Fibroblast of lung (primary cell): ENCODE measurements at regions not wholly inside any gene's neighbourhood (a gene's known extent, or its start where the extent isn't known, plus 50 kb on each side); places are given as distances from the start of the nearest gene placed in this dataset.

ENCODE experiments used
- DNase-seq, 2 donors: peaks; one replicate each; pipeline versions ENCODE4 v3.0.0 to v3.0.0-alpha.2; 2010; ENCODE audit warnings: low read depth in 2 of 2
- H2AFZ ChIP-seq: 2 replicates; pipeline ENCODE4 v1.5.1; 2012; ENCODE audit warnings: low read length, control low read depth, inconsistent platforms
- H3K27ac ChIP-seq: 2 replicates; pipeline ENCODE4 v1.5.1; 2011; ENCODE audit warnings: low read length, control low read depth; ENCODE audit not compliant: insufficient read depth
- H3K27me3 ChIP-seq: 2 replicates; pipeline ENCODE4 v1.5.1; 2011; ENCODE audit warnings: mild to moderate bottlenecking, low read length; ENCODE audit not compliant: control insufficient read depth, insufficient read depth
- H3K36me3 ChIP-seq: 2 replicates; pipeline ENCODE4 v1.5.1; 2011; ENCODE audit warnings: low read length; ENCODE audit not compliant: control insufficient read depth, insufficient read depth
- H3K4me1 ChIP-seq: 2 replicates; pipeline ENCODE4 v1.5.1; 2011; ENCODE audit warnings: low read length; ENCODE audit not compliant: control insufficient read depth, insufficient read depth; ENCODE audit errors: extremely low read depth
- H3K4me2 ChIP-seq: 2 replicates; pipeline ENCODE4 v1.5.1; 2011; ENCODE audit warnings: low read length, control low read depth; ENCODE audit not compliant: insufficient read depth; ENCODE audit errors: extremely low read depth
- H3K4me3 ChIP-seq, 4 experiments: fragments of 200-600 bp in 1 of 4; sonication (generic) in 1 of 4; replicated peaks in 1 of 4; 2 replicates each; pipeline ENCODE4 v1.5.1; 2011 to 2016; ENCODE audit warnings: low read length in 4 of 4, low read depth in 3 of 4, mild to moderate bottlenecking in 3 of 4, control low read depth in 2 of 4, inconsistent platforms in 1 of 4, mixed read lengths in 1 of 4; ENCODE audit not compliant: insufficient read depth in 1 of 4; ENCODE audit errors: control extremely low read depth in 1 of 4
- H3K79me2 ChIP-seq: 2 replicates; pipeline ENCODE4 v1.5.1; 2012; ENCODE audit warnings: mild to moderate bottlenecking, low read length, inconsistent platforms; ENCODE audit not compliant: control insufficient read depth, insufficient read depth
- H3K9ac ChIP-seq: 2 replicates; pipeline ENCODE4 v1.5.1; 2011; ENCODE audit warnings: mild to moderate bottlenecking, low read length, control low read depth; ENCODE audit not compliant: insufficient read depth
- H3K9me3 ChIP-seq: 2 replicates; pipeline ENCODE4 v1.5.1; 2012; ENCODE audit warnings: low read depth, low read length; ENCODE audit not compliant: control insufficient read depth, insufficient read depth
- H4K20me1 ChIP-seq: 2 replicates; pipeline ENCODE4 v1.5.1; 2011; ENCODE audit warnings: low read length; ENCODE audit not compliant: control insufficient read depth, insufficient read depth; ENCODE audit errors: extremely low read depth
- EZH2 ChIP-seq: IDR thresholded peaks from 2 replicates; pipeline ENCODE4 v1.5.1; 2012; ENCODE audit warnings: low read length, control low read depth, mild to moderate bottlenecking; ENCODE audit errors: missing control alignments
- TF ChIP-seq, protein P1 (sequence below), 2 donors: IDR thresholded peaks in 1 of 2; conservative IDR thresholded peaks in 1 of 2; 1 replicate in 1 of 2; 2 replicates in 1 of 2; pipeline ENCODE4 v1.5.1; 2011 to 2012; ENCODE audit warnings: low read length in 2 of 2, control low read depth in 1 of 2, inconsistent platforms in 1 of 2, low read depth in 1 of 2, mild to moderate bottlenecking in 1 of 2

DNA sequence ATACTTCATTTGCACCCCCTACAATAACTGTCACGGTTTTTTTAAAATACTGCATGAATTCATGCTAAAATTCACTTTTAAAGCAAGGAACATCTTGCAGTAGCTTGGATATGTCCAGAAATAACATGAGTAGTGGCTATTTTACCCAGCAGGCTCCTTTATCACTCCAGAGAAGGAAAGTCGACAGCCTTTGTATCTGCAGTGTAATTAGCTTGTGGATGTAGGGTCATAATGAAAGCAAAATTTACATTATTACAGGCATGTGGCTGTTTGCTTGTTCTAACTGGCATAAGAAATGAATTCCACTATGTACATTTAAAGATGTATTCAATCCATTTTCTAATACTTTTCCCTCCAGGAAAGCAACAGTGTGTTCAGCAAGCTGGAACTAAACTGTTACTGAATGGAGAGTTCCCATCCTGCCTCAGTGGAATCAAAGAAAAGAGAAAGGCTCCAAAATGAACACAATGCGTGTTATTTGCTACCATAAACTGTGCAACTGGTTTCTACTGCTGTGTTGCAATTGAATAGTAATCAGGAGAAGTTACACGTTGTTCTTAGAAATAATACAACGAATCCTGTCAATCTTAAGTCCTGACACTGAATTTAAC lies 321.2 kb upstream of the VRK2 start:
- Histone ChIP-seq H3K4me1 (no peaks in the 10 kb centered on the region), H3K27me3 (no peaks in the 10 kb centered on the region), H3K27ac (no peak overlapping the region), H3K79me2 (no peaks in the 10 kb centered on the region), H3K4me3 (no peak overlapping the region), H3K4me2 (no peak overlapping the region), H3K36me3 (no peaks in the 10 kb centered on the region), H4K20me1 (no peaks in the 10 kb centered on the region), H3K9ac (no peak overlapping the region), H2AFZ (no peak overlapping the region), H3K9me3 (no peaks in the 10 kb centered on the region)
- TF ChIP-seq EZH2 = no peak
- TF ChIP-seq, protein P1, sequence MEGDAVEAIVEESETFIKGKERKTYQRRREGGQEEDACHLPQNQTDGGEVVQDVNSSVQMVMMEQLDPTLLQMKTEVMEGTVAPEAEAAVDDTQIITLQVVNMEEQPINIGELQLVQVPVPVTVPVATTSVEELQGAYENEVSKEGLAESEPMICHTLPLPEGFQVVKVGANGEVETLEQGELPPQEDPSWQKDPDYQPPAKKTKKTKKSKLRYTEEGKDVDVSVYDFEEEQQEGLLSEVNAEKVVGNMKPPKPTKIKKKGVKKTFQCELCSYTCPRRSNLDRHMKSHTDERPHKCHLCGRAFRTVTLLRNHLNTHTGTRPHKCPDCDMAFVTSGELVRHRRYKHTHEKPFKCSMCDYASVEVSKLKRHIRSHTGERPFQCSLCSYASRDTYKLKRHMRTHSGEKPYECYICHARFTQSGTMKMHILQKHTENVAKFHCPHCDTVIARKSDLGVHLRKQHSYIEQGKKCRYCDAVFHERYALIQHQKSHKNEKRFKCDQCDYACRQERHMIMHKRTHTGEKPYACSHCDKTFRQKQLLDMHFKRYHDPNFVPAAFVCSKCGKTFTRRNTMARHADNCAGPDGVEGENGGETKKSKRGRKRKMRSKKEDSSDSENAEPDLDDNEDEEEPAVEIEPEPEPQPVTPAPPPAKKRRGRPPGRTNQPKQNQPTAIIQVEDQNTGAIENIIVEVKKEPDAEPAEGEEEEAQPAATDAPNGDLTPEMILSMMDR (conservative IDR thresholded peaks at IDR 0.05 in 1 of 2, IDR thresholded peaks at IDR 0.05 in 1 of 2; ENCODE audit: low read depth in 1 of 2, low read length in 2 of 2) = no peak
- no peak for DNase-seq

DNA sequence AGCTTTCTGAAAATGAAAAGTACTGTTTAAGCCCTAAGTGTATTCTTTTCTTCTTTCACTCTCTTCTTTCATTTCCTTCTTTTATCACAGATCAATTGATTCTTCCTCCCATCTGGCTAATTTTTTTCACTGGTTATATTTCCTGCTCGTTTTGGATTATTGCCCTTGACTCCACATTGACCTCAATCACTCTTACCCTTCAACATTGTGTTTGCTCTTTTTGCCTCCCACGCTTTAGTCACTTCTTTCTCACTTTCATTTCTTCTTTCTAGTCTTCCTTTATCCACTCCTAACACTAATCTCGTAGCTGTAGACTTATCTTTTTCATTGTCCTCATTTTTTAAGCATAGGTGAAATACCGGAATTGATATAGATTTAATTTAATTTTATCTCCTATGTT lies 320.3 kb upstream of the VRK2 start:
- no peak overlapping the region for H3K4me3 ChIP-seq
- no peak overlapping the region for H3K27ac ChIP-seq
- no peak overlapping the region for H3K4me2 ChIP-seq
- H4K20me1 ChIP-seq = no peaks in the 10 kb centered on the region
- no peaks in the 10 kb centered on the region for H3K79me2 ChIP-seq
- no peaks in the 10 kb centered on the region for H3K9me3 ChIP-seq
- H3K9ac ChIP-seq = no peak overlapping the region
- no peak for DNase-seq
- no peaks in the 10 kb centered on the region for H3K36me3 ChIP-seq
- no peak for TF ChIP-seq EZH2
- TF ChIP-seq, protein P1 (conservative IDR thresholded peaks at IDR 0.05 in 1 of 2, IDR thresholded peaks at IDR 0.05 in 1 of 2; ENCODE audit: low read depth in 1 of 2, low read length in 2 of 2) = no peak
- no peaks in the 10 kb centered on the region for H3K4me1 ChIP-seq
- H3K27me3 ChIP-seq = no peaks in the 10 kb centered on the region
- no peak overlapping the region for H2AFZ ChIP-seq

DNA sequence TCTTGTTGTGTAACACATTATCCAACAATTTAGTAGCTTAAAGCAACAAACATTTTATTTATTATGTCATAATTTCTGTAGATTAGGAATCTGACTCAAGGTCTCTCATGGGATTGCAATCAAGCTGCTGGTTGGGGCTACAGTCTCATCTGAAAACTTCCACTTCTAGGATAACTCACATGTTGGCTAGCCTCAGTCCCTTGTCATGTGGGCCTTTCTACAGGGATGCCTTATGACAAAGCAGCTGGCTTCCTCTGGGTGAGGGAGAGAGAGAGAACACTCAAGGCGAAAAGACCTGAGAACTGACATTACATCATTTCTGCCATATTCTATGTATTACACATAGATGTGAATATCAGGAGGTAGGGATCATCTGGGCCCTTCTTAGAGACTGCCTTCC lies 317.9 kb upstream of the VRK2 start:
- no peaks in the 10 kb centered on the region for H3K4me1 ChIP-seq
- H3K9me3 ChIP-seq = no peaks in the 10 kb centered on the region
- no peaks in the 10 kb centered on the region for H3K27me3 ChIP-seq
- no peak overlapping the region for H2AFZ ChIP-seq
- no peak overlapping the region for H3K27ac ChIP-seq
- DNase-seq = no peak
- H3K79me2 ChIP-seq = no peaks in the 10 kb centered on the region
- TF ChIP-seq, protein P1 (conservative IDR thresholded peaks at IDR 0.05 in 1 of 2, IDR thresholded peaks at IDR 0.05 in 1 of 2; ENCODE audit: low read depth in 1 of 2, low read length in 2 of 2) = no peak
- TF ChIP-seq EZH2 = no peak
- H3K4me2 ChIP-seq = no peak overlapping the region
- no peak overlapping the region for H3K9ac ChIP-seq
- H3K4me3 ChIP-seq = no peak overlapping the region
- no peaks in the 10 kb centered on the region for H4K20me1 ChIP-seq
- no peaks in the 10 kb centered on the region for H3K36me3 ChIP-seq
